ENCODE measurements at regions not wholly inside any gene's neighbourhood (a gene's known extent, or its start where the extent isn't known, plus 50 kb on each side); places are given as distances from the start of the nearest gene placed in this dataset.

DNA sequence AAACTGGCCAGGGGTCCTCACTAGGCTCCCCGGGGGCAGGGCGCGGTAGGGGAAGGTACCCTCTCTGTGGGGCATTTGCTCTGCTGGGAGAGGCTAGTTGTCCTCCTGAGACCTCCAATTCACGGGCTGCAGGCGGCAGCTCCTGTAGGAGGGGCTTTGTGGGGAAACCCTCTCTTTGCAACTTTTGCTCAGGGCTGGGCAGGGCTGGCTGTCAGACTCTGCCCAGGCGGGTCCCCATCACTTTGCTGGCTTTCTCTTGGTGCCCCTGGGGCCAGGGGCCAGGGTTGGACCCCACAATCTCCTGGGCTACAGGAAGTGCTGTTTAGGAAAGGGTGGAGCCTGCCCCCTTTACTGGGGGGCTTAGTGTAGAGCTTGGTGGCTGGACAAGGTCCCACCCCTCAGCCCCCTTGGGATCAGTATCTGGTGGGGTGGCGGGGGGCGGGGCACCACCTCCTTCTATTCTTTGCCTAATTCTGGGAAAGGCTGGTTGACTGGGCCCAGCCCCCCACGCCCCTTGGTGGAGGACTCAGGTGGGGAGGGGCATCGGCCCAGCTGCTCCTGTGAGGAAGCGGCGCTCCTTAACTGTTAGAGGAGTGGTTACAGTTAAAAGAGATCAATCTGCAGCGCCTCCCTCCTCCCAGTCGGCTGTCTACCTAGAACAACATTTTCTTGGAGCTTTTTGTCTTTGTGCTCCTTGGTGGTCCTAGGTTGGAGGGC, 918.7 kb downstream of the AACS start:
- TF ChIP-seq, protein P1, sequence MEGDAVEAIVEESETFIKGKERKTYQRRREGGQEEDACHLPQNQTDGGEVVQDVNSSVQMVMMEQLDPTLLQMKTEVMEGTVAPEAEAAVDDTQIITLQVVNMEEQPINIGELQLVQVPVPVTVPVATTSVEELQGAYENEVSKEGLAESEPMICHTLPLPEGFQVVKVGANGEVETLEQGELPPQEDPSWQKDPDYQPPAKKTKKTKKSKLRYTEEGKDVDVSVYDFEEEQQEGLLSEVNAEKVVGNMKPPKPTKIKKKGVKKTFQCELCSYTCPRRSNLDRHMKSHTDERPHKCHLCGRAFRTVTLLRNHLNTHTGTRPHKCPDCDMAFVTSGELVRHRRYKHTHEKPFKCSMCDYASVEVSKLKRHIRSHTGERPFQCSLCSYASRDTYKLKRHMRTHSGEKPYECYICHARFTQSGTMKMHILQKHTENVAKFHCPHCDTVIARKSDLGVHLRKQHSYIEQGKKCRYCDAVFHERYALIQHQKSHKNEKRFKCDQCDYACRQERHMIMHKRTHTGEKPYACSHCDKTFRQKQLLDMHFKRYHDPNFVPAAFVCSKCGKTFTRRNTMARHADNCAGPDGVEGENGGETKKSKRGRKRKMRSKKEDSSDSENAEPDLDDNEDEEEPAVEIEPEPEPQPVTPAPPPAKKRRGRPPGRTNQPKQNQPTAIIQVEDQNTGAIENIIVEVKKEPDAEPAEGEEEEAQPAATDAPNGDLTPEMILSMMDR (conservative IDR thresholded peaks at IDR 0.05) = no peak
- no peak for TF ChIP-seq ZFX (IDR thresholded peaks at IDR 0.05)
